GM18873 (cell line): ENCODE measurements at regions not wholly inside any gene's neighbourhood (a gene's known extent, or its start where the extent isn't known, plus 50 kb on each side); places are given as distances from the start of the nearest gene placed in this dataset.
"Not testable (repeated sequence)": the region's sequence is repeated elsewhere in the genome, so short reads cannot be mapped to it uniquely, and the experiment has no call there.

Source experiments
- ATAC-seq: cut with Tn5 transposase; IDR thresholded peaks from one replicate; pipeline ENCODE4 v1.9.1; 2021; ENCODE audit warnings: mild to moderate bottlenecking, moderate library complexity, moderate number of reproducible peaks; ENCODE audit not compliant: unreplicated experiment, low FRiP score

GRCh38 chr2:39933196-39933595 is 154.1 kb upstream of the THUMPD2 start:
- ATAC-seq, result no peak

GRCh38 chr2:39932198-39932597 is 153.1 kb upstream of the THUMPD2 start:
- ATAC-seq, result no peak

- no peak for ATAC-seq
These were observed 151.3 kb upstream of the THUMPD2 start for GRCh38 chr2:39930175-39930917.

- no peak for ATAC-seq
These were observed 150.5 kb upstream of the THUMPD2 start for GRCh38 chr2:39929531-39929930.

GRCh38 chr2:39925312-39925711 is 146.3 kb upstream of the THUMPD2 start:
- no peak for ATAC-seq

GRCh38 chr2:39923455-39923854 is 144.4 kb upstream of the THUMPD2 start:
- ATAC-seq, result no peak

- ATAC-seq, result no peak
These were observed 143.8 kb upstream of the THUMPD2 start for GRCh38 chr2:39922679-39923405.

GRCh38 chr2:39920307-39920801 is 141.3 kb upstream of the THUMPD2 start:
- ATAC-seq, result no peak

GRCh38 chr2:39919511-39920306 is 140.7 kb upstream of the THUMPD2 start:
- ATAC-seq, result no peak

- no peak for ATAC-seq
These were observed 139.8 kb upstream of the THUMPD2 start for GRCh38 chr2:39918886-39919285.

- ATAC-seq, result not testable (repeated sequence)
These were observed 138.3 kb upstream of the THUMPD2 start for GRCh38 chr2:39917371-39917770.

GRCh38 chr2:39914949-39915348 is 135.9 kb upstream of the THUMPD2 start:
- no peak for ATAC-seq

GRCh38 chr2:39913648-39914461 is 134.8 kb upstream of the THUMPD2 start:
- ATAC-seq, result peak; percentile 76

- ATAC-seq, result no peak
These were observed 123.0 kb upstream of the THUMPD2 start for GRCh38 chr2:39902103-39902502.

- ATAC-seq, result no peak
These were observed 119.9 kb upstream of the THUMPD2 start for GRCh38 chr2:39898934-39899333.

GRCh38 chr2:39897273-39897672 is 118.2 kb upstream of the THUMPD2 start:
- ATAC-seq, result no peak

- ATAC-seq, result no peak
These were observed 115.0 kb upstream of the THUMPD2 start for GRCh38 chr2:39894082-39894481.

- ATAC-seq, result no peak
These were observed 114.6 kb upstream of the THUMPD2 start for GRCh38 chr2:39893616-39894015.

GRCh38 chr2:39881948-39882347 is 102.9 kb upstream of the THUMPD2 start:
- no peak for ATAC-seq

- no peak for ATAC-seq
These were observed 102.4 kb upstream of the THUMPD2 start for GRCh38 chr2:39881494-39881893.
